ENCODE measurements at regions not wholly inside any gene's neighbourhood (a gene's known extent, or its start where the extent isn't known, plus 50 kb on each side); places are given as distances from the start of the nearest gene placed in this dataset.

DNA sequence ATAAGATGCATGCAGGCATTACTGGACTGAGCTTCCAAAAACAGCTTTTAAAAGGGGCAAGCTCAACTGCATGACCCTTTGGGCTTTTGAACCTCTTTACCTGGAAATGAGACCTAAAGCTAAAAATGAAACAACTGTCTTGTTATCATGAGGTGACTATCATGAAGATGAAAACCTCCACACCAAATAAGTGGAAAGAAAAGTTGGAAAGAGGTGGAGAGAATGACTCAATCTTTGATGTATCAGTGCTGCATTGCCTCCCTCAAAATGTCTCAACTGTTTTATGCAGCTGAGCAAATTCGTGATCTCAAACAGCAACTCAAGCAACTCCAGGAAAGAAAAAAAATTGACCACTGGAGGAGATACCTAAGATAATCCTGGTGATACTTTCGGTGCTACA, 307.1 kb downstream of the KBTBD8 start:
- TF ChIP-seq, protein P1, sequence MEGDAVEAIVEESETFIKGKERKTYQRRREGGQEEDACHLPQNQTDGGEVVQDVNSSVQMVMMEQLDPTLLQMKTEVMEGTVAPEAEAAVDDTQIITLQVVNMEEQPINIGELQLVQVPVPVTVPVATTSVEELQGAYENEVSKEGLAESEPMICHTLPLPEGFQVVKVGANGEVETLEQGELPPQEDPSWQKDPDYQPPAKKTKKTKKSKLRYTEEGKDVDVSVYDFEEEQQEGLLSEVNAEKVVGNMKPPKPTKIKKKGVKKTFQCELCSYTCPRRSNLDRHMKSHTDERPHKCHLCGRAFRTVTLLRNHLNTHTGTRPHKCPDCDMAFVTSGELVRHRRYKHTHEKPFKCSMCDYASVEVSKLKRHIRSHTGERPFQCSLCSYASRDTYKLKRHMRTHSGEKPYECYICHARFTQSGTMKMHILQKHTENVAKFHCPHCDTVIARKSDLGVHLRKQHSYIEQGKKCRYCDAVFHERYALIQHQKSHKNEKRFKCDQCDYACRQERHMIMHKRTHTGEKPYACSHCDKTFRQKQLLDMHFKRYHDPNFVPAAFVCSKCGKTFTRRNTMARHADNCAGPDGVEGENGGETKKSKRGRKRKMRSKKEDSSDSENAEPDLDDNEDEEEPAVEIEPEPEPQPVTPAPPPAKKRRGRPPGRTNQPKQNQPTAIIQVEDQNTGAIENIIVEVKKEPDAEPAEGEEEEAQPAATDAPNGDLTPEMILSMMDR (IDR thresholded peaks at IDR 0.05; ENCODE audit: low read length), result no peak
- TF ChIP-seq EZH2phosphoT487 (IDR thresholded peaks at IDR 0.05; ENCODE audit: low read length), result no peak
- TF ChIP-seq EZH2 (optimal IDR thresholded peaks at IDR 0.05; ENCODE audit: low read depth, low read length), result no peak

Data from MM.1S (cell line).